ENCODE measurements at regions not wholly inside any gene's neighbourhood (a gene's known extent, or its start where the extent isn't known, plus 50 kb on each side); places are given as distances from the start of the nearest gene placed in this dataset.
"Not testable (repeated sequence)": the region's sequence is repeated elsewhere in the genome, so short reads cannot be mapped to it uniquely, and the experiment has no call there.

- no peaks in the 10 kb centered on the region for H3K36me3 ChIP-seq (ENCODE audit: control insufficient read depth, insufficient read depth, low read length)
- 89 to 93% methylated on average over 5 of the region's 6 CpGs for WGBS, 2 experiments (ENCODE audit: insufficient coverage in 2 of 2)
- H3K4me1 ChIP-seq (ENCODE audit: control insufficient read depth, insufficient read depth, low read length, poor library complexity, severe bottlenecking): no peaks in the 10 kb centered on the region
- H3K4me3 ChIP-seq (ENCODE audit: extremely low read depth, insufficient read depth, low read length, poor library complexity, severe bottlenecking): no peak overlapping the region
- no peaks in the 10 kb centered on the region for H3K9me3 ChIP-seq (ENCODE audit: control insufficient read depth, low read length)
- H3K27ac ChIP-seq (ENCODE audit: low read depth, low read length, severe bottlenecking): no peak overlapping the region
Observed at GRCh38 chr2:123434546-123435395, 590.3 kb upstream of the CNTNAP5 start.

GRCh38 chr2:123438251-123438650 lies 586.8 kb upstream of the CNTNAP5 start:
- H3K9me3 ChIP-seq (ENCODE audit: control insufficient read depth, low read length): no peaks in the 10 kb centered on the region
- H3K27ac ChIP-seq (ENCODE audit: low read depth, low read length, severe bottlenecking): no peak overlapping the region
- WGBS, 2 experiments (ENCODE audit: insufficient coverage in 2 of 2): no CpG with 5 or more reads among the region's 1 CpG
- H3K36me3 ChIP-seq (ENCODE audit: control insufficient read depth, insufficient read depth, low read length): no peaks in the 10 kb centered on the region
- H3K4me1 ChIP-seq (ENCODE audit: control insufficient read depth, insufficient read depth, low read length, poor library complexity, severe bottlenecking): no peaks in the 10 kb centered on the region
- no peak overlapping the region for H3K4me3 ChIP-seq (ENCODE audit: extremely low read depth, insufficient read depth, low read length, poor library complexity, severe bottlenecking)

- WGBS, 2 experiments (ENCODE audit: insufficient coverage in 2 of 2): 100% methylated on average over 2 of the region's 2 CpGs
Observed at GRCh38 chr2:123438675-123439074, 586.4 kb upstream of the CNTNAP5 start.

GRCh38 chr2:123448801-123449200 lies 576.3 kb upstream of the CNTNAP5 start:
- H3K9me3 ChIP-seq (ENCODE audit: control insufficient read depth, low read length): no peaks in the 10 kb centered on the region
- H3K36me3 ChIP-seq (ENCODE audit: control insufficient read depth, insufficient read depth, low read length): no peaks in the 10 kb centered on the region
- no peak overlapping the region for H3K4me3 ChIP-seq (ENCODE audit: extremely low read depth, insufficient read depth, low read length, poor library complexity, severe bottlenecking)
- H3K27ac ChIP-seq (ENCODE audit: low read depth, low read length, severe bottlenecking): no peak overlapping the region
- H3K4me1 ChIP-seq (ENCODE audit: control insufficient read depth, insufficient read depth, low read length, poor library complexity, severe bottlenecking): no peaks in the 10 kb centered on the region
- WGBS, 2 experiments (ENCODE audit: insufficient coverage in 2 of 2): 88 to 93% methylated on average over 2 to 3 of the region's 6 CpGs

More at GRCh38 chr2:123438675-123439074, 586.4 kb upstream of the CNTNAP5 start:
- H3K36me3 ChIP-seq (ENCODE audit: control insufficient read depth, insufficient read depth, low read length): no peaks in the 10 kb centered on the region
- no peaks in the 10 kb centered on the region for H3K4me1 ChIP-seq (ENCODE audit: control insufficient read depth, insufficient read depth, low read length, poor library complexity, severe bottlenecking)
- no peaks in the 10 kb centered on the region for H3K9me3 ChIP-seq (ENCODE audit: control insufficient read depth, low read length)
- no peak overlapping the region for H3K4me3 ChIP-seq (ENCODE audit: extremely low read depth, insufficient read depth, low read length, poor library complexity, severe bottlenecking)
- H3K27ac ChIP-seq (ENCODE audit: low read depth, low read length, severe bottlenecking): no peak overlapping the region

GRCh38 chr2:123451542-123451941 lies 573.5 kb upstream of the CNTNAP5 start:
- WGBS, 2 experiments (ENCODE audit: insufficient coverage in 2 of 2): no CpG with 5 or more reads among the region's 4 CpGs
- Histone ChIP-seq H3K4me3 (ENCODE audit: extremely low read depth, insufficient read depth, low read length, poor library complexity, severe bottlenecking) (no peak overlapping the region), H3K36me3 (ENCODE audit: control insufficient read depth, insufficient read depth, low read length) (no peaks in the 10 kb centered on the region), H3K4me1 (ENCODE audit: control insufficient read depth, insufficient read depth, low read length, poor library complexity, severe bottlenecking) (no peaks in the 10 kb centered on the region), H3K27ac (ENCODE audit: low read depth, low read length, severe bottlenecking) (no peak overlapping the region), H3K9me3 (ENCODE audit: control insufficient read depth, low read length) (no peaks in the 10 kb centered on the region)

GRCh38 chr2:123453046-123453700 lies 571.9 kb upstream of the CNTNAP5 start:
- whole genome bisulfite sequencing, 2 experiments (ENCODE audit: insufficient coverage in 2 of 2): 84 to 96% methylated on average over 2 of the region's 4 CpGs
- no peak overlapping the region for H3K4me3 ChIP-seq (ENCODE audit: extremely low read depth, insufficient read depth, low read length, poor library complexity, severe bottlenecking)
- H3K27ac ChIP-seq (ENCODE audit: low read depth, low read length, severe bottlenecking): no peak overlapping the region
- no peaks in the 10 kb centered on the region for H3K9me3 ChIP-seq (ENCODE audit: control insufficient read depth, low read length)
- H3K36me3 ChIP-seq (ENCODE audit: control insufficient read depth, insufficient read depth, low read length): no peaks in the 10 kb centered on the region
- no peaks in the 10 kb centered on the region for H3K4me1 ChIP-seq (ENCODE audit: control insufficient read depth, insufficient read depth, low read length, poor library complexity, severe bottlenecking)

- 80 to 84% methylated on average over 1 to 3 of the region's 3 CpGs for WGBS, 2 experiments (ENCODE audit: insufficient coverage in 2 of 2)
Observed at GRCh38 chr2:123453772-123454171, 571.3 kb upstream of the CNTNAP5 start.

GRCh38 chr2:123455234-123455633 lies 569.9 kb upstream of the CNTNAP5 start:
- not testable (repeated sequence) for H3K4me1 ChIP-seq (ENCODE audit: control insufficient read depth, insufficient read depth, low read length, poor library complexity, severe bottlenecking); H3K27ac ChIP-seq (ENCODE audit: low read depth, low read length, severe bottlenecking); H3K4me3 ChIP-seq (ENCODE audit: extremely low read depth, insufficient read depth, low read length, poor library complexity, severe bottlenecking); H3K36me3 ChIP-seq (ENCODE audit: control insufficient read depth, insufficient read depth, low read length); H3K9me3 ChIP-seq (ENCODE audit: control insufficient read depth, low read length)
- WGBS, 2 experiments (ENCODE audit: insufficient coverage in 2 of 2): 87 to 95% methylated on average over 3 to 4 of the region's 8 CpGs

More at GRCh38 chr2:123453772-123454171, 571.3 kb upstream of the CNTNAP5 start:
- Histone ChIP-seq H3K36me3 (ENCODE audit: control insufficient read depth, insufficient read depth, low read length) (no peaks in the 10 kb centered on the region), H3K27ac (ENCODE audit: low read depth, low read length, severe bottlenecking) (no peak overlapping the region), H3K9me3 (ENCODE audit: control insufficient read depth, low read length) (no peaks in the 10 kb centered on the region), H3K4me3 (ENCODE audit: extremely low read depth, insufficient read depth, low read length, poor library complexity, severe bottlenecking) (no peak overlapping the region), H3K4me1 (ENCODE audit: control insufficient read depth, insufficient read depth, low read length, poor library complexity, severe bottlenecking) (no peaks in the 10 kb centered on the region)

GRCh38 chr2:123456416-123456815 lies 568.7 kb upstream of the CNTNAP5 start:
- no peak overlapping the region for H3K27ac ChIP-seq (ENCODE audit: low read depth, low read length, severe bottlenecking)
- 100% methylated on average over 1 of the region's 2 CpGs; no CpG with 5 or more reads in 1 of the 2 experiments for WGBS, 2 experiments (ENCODE audit: insufficient coverage in 2 of 2)
- no peaks in the 10 kb centered on the region for H3K4me1 ChIP-seq (ENCODE audit: control insufficient read depth, insufficient read depth, low read length, poor library complexity, severe bottlenecking)
- H3K4me3 ChIP-seq (ENCODE audit: extremely low read depth, insufficient read depth, low read length, poor library complexity, severe bottlenecking): no peak overlapping the region
- no peaks in the 10 kb centered on the region for H3K9me3 ChIP-seq (ENCODE audit: control insufficient read depth, low read length)
- H3K36me3 ChIP-seq (ENCODE audit: control insufficient read depth, insufficient read depth, low read length): no peaks in the 10 kb centered on the region

- no peaks in the 10 kb centered on the region for H3K36me3 ChIP-seq (ENCODE audit: control insufficient read depth, insufficient read depth, low read length)
- no peaks in the 10 kb centered on the region for H3K9me3 ChIP-seq (ENCODE audit: control insufficient read depth, low read length)
- H3K27ac ChIP-seq (ENCODE audit: low read depth, low read length, severe bottlenecking): no peak overlapping the region
- H3K4me1 ChIP-seq (ENCODE audit: control insufficient read depth, insufficient read depth, low read length, poor library complexity, severe bottlenecking): no peaks in the 10 kb centered on the region
- no peak overlapping the region for H3K4me3 ChIP-seq (ENCODE audit: extremely low read depth, insufficient read depth, low read length, poor library complexity, severe bottlenecking)
Observed at GRCh38 chr2:123463886-123464285, 561.2 kb upstream of the CNTNAP5 start.

- H3K36me3 ChIP-seq (ENCODE audit: control insufficient read depth, insufficient read depth, low read length): no peaks in the 10 kb centered on the region
- no peak overlapping the region for H3K27ac ChIP-seq (ENCODE audit: low read depth, low read length, severe bottlenecking)
- H3K4me1 ChIP-seq (ENCODE audit: control insufficient read depth, insufficient read depth, low read length, poor library complexity, severe bottlenecking): no peaks in the 10 kb centered on the region
- no CpG with 5 or more reads among the region's 1 CpG for WGBS, 2 experiments (ENCODE audit: insufficient coverage in 2 of 2)
- no peak overlapping the region for H3K4me3 ChIP-seq (ENCODE audit: extremely low read depth, insufficient read depth, low read length, poor library complexity, severe bottlenecking)
- H3K9me3 ChIP-seq (ENCODE audit: control insufficient read depth, low read length): no peaks in the 10 kb centered on the region
Observed at GRCh38 chr2:123468071-123468470, 557.0 kb upstream of the CNTNAP5 start.

All from mesodermal cell (in vitro differentiated cells).